ENCODE measurements at regions not wholly inside any gene's neighbourhood (a gene's known extent, or its start where the extent isn't known, plus 50 kb on each side); places are given as distances from the start of the nearest gene placed in this dataset.

GRCh38 chr12:66049538-66050282 is 80.8 kb downstream of the LLPH start:
- Histone ChIP-seq H3K4me3 (no peak overlapping the region), H3K27ac (no peak overlapping the region), H3K4me1 (no peaks in the 10 kb centered on the region), H3K27me3 (no peaks in the 10 kb centered on the region), H3K9me3 (no peaks in the 10 kb centered on the region), H3K36me3 (no peaks in the 10 kb centered on the region)
- no peak for ATAC-seq
- TF ChIP-seq POLR2A (IDR thresholded peaks at IDR 0.05) (no peak), POLR2AphosphoS5 (IDR thresholded peaks at IDR 0.05) (no peak), EP300 (IDR thresholded peaks at IDR 0.05) (no peak)
- TF ChIP-seq, protein P1, sequence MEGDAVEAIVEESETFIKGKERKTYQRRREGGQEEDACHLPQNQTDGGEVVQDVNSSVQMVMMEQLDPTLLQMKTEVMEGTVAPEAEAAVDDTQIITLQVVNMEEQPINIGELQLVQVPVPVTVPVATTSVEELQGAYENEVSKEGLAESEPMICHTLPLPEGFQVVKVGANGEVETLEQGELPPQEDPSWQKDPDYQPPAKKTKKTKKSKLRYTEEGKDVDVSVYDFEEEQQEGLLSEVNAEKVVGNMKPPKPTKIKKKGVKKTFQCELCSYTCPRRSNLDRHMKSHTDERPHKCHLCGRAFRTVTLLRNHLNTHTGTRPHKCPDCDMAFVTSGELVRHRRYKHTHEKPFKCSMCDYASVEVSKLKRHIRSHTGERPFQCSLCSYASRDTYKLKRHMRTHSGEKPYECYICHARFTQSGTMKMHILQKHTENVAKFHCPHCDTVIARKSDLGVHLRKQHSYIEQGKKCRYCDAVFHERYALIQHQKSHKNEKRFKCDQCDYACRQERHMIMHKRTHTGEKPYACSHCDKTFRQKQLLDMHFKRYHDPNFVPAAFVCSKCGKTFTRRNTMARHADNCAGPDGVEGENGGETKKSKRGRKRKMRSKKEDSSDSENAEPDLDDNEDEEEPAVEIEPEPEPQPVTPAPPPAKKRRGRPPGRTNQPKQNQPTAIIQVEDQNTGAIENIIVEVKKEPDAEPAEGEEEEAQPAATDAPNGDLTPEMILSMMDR (IDR thresholded peaks at IDR 0.05) = no peak

GRCh38 chr12:66048835-66049537 is 81.6 kb downstream of the LLPH start:
- Histone ChIP-seq H3K36me3 (no peaks in the 10 kb centered on the region), H3K27ac (no peak overlapping the region), H3K4me3 (no peak overlapping the region), H3K9me3 (no peaks in the 10 kb centered on the region), H3K4me1 (no peaks in the 10 kb centered on the region), H3K27me3 (no peaks in the 10 kb centered on the region)
- 73 to 74% methylated on average over 3 to 9 of the region's 9 CpGs for WGBS, 2 donors (ENCODE audit: low coverage in 1 of 2)
- ATAC-seq = no peak
- TF ChIP-seq, protein P1 (IDR thresholded peaks at IDR 0.05) = no peak

GRCh38 chr12:66048218-66048834 is 82.2 kb downstream of the LLPH start:
- Histone ChIP-seq H3K27ac (no peak overlapping the region), H3K4me3 (no peak overlapping the region), H3K9me3 (no peaks in the 10 kb centered on the region), H3K4me1 (no peaks in the 10 kb centered on the region), H3K27me3 (no peaks in the 10 kb centered on the region), H3K36me3 (no peaks in the 10 kb centered on the region)
- 83 to 87% methylated on average over 7 to 8 of the region's 8 CpGs for WGBS, 2 donors (ENCODE audit: low coverage in 1 of 2)
- TF ChIP-seq POLR2A (IDR thresholded peaks at IDR 0.05) (no peak), POLR2AphosphoS5 (IDR thresholded peaks at IDR 0.05) (no peak), EP300 (IDR thresholded peaks at IDR 0.05) (no peak)
- TF ChIP-seq, protein P1 (IDR thresholded peaks at IDR 0.05) = no peak
- no peak for ATAC-seq

DNA sequence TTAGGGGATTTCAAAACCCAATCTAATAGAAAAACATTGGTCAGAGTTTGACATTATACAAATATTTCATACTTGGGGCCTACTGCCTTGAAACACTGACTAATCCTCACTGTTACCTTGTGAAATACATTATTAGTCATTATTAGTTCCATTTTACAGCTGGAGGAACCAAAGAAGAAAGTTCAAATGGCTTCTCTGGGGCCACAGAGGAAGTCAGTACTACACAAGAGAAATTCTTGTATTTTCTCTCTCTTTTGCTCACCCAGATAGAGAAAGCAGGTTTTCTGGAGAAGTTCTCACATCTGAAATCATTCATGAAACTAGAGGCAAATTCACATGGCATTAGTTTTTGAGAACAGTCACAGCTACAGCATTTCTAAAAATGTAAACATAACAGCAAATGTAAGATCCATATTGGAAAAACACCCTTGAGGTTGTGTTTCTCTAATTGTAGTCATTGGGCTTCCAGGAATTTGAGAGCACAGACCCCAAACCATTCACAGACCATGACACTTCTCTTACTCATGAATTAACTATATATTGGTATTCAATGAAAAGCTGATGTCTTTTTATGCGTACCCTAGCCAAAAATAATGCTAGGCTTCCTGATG is 83.0 kb downstream of the LLPH start:
- no peaks in the 10 kb centered on the region for H3K27me3 ChIP-seq
- WGBS, 2 donors (ENCODE audit: low coverage in 1 of 2) = 88 to 100% methylated on average over 1 of the region's 1 CpG
- no peak overlapping the region for H3K27ac ChIP-seq
- no peaks in the 10 kb centered on the region for H3K36me3 ChIP-seq
- TF ChIP-seq, protein P1 (IDR thresholded peaks at IDR 0.05) = no peak
- TF ChIP-seq POLR2A (IDR thresholded peaks at IDR 0.05) (no peak), EP300 (IDR thresholded peaks at IDR 0.05) (no peak), POLR2AphosphoS5 (IDR thresholded peaks at IDR 0.05) (no peak)
- H3K9me3 ChIP-seq = no peaks in the 10 kb centered on the region
- no peaks in the 10 kb centered on the region for H3K4me1 ChIP-seq
- ATAC-seq = no peak
- H3K4me3 ChIP-seq = no peak overlapping the region
